Loucy (cell line): ENCODE measurements at regions not wholly inside any gene's neighbourhood (a gene's known extent, or its start where the extent isn't known, plus 50 kb on each side); places are given as distances from the start of the nearest gene placed in this dataset.

Source experiments
- EZH2phosphoT487 ChIP-seq: fragments of 200-600 bp; IDR thresholded peaks from 2 replicates; pipeline ENCODE4 v1.6.1; 2018; ENCODE audit warnings: antibody characterized with exemption, mild to moderate bottlenecking, moderate library complexity, borderline replicate concordance
- TF ChIP-seq, protein P1 (sequence below): fragments of 200-600 bp; sonication (generic); conservative IDR thresholded peaks from 2 replicates; pipeline ENCODE4 v1.5.1; 2014; ENCODE audit warnings: mild to moderate bottlenecking, antibody characterized with exemption, low read length

DNA sequence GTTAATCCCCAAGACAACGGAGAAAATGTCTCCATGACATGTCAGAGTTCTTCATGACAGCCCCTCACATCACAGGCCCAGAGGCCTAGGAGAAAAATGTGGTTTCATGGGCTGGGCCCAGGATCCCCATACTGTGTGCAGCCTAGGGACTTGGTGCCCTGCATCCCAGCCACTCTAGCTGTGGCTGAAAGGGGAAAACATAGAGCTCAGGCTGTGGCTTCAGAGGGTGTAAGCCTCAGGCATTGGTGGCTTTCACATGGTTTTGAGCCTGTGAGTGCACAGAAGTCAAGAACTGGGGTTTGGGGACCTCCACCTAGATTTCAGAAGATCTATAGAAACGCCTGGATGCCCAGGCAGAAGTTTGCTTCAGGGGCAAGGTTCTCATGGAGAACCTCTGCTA lies 122.8 kb downstream of the FHL5 start:
- TF ChIP-seq, protein P1, sequence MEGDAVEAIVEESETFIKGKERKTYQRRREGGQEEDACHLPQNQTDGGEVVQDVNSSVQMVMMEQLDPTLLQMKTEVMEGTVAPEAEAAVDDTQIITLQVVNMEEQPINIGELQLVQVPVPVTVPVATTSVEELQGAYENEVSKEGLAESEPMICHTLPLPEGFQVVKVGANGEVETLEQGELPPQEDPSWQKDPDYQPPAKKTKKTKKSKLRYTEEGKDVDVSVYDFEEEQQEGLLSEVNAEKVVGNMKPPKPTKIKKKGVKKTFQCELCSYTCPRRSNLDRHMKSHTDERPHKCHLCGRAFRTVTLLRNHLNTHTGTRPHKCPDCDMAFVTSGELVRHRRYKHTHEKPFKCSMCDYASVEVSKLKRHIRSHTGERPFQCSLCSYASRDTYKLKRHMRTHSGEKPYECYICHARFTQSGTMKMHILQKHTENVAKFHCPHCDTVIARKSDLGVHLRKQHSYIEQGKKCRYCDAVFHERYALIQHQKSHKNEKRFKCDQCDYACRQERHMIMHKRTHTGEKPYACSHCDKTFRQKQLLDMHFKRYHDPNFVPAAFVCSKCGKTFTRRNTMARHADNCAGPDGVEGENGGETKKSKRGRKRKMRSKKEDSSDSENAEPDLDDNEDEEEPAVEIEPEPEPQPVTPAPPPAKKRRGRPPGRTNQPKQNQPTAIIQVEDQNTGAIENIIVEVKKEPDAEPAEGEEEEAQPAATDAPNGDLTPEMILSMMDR: no peak
- TF ChIP-seq EZH2phosphoT487: no peak
